Lower leg skin (tissue), 3 donors: ENCODE measurements at regions not wholly inside any gene's neighbourhood (a gene's known extent, or its start where the extent isn't known, plus 50 kb on each side); places are given as distances from the start of the nearest gene placed in this dataset.

Source experiments
- CTCF ChIP-seq, 3 donors: fragments of 450-650 bp; IDR thresholded peaks; one replicate each; pipeline ENCODE4 v1.5.1; 2016; ENCODE audit warnings: antibody characterized with exemption in 3 of 3, mild to moderate bottlenecking in 3 of 3, moderate library complexity in 2 of 3
- POLR2A ChIP-seq, 2 donors: fragments of 450-650 bp; IDR thresholded peaks; one replicate each; pipeline ENCODE4 v1.6.1; 2016 to 2017; ENCODE audit warnings: antibody characterized with exemption in 2 of 2, mild to moderate bottlenecking in 1 of 2, moderate library complexity in 1 of 2

- TF ChIP-seq CTCF (IDR thresholded peaks at IDR 0.05) (no peak), POLR2A (IDR thresholded peaks at IDR 0.05) (no peak)
These were observed 1261.0 kb upstream of the NXPH2 start for GRCh38 chr2:140041239-140041638.
